ENCODE measurements at regions not wholly inside any gene's neighbourhood (a gene's known extent, or its start where the extent isn't known, plus 50 kb on each side); places are given as distances from the start of the nearest gene placed in this dataset.

DNA sequence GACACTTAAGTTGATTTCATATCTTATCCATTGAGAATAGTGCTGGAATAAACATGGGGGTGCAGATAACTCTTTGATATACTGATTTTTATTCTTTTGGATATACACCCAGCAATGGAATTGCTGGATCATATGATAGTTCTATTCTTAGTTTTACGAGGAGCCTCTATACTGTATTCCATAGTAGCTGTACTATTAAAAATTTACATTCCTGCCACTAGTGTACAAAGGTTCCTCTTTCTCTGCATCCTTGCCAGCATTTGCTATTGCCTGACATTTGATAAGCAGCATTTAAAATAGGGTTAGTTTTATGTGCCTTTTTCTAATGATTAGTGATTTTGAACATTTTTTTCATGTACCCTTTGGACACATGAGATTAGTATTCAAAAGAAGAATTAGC lies 554.2 kb downstream of the JRKL start:
- POLR2A ChIA-PET (ENCODE audit: unreplicated experiment), result no interaction called here
- Histone ChIP-seq H3K79me1 (ENCODE audit: low read depth in 1 of 2, low read length in 2 of 2) (no peaks in the 10 kb centered on the region), H4K91ac (ENCODE audit: insufficient read depth, low read depth, low read length) (no peak overlapping the region), H3K14ac (replicated peaks; ENCODE audit: low read depth, low read length) (no peak overlapping the region), H3K4me1 (ENCODE audit: control insufficient read depth, insufficient read depth, low read length) (no peaks in the 10 kb centered on the region), H2BK15ac (ENCODE audit: low read depth, low read length) (no peak overlapping the region), H2BK120ac (ENCODE audit: low read depth, low read length) (no peak overlapping the region), H2BK5ac (ENCODE audit: low read depth, low read length, poor library complexity, severe bottlenecking) (no peak overlapping the region), H3K4me3 (ENCODE audit: insufficient read depth, low read depth, low read length) (no peak overlapping the region), H3K23ac (ENCODE audit: low read depth, low read length) (no peak overlapping the region), H3K4ac (ENCODE audit: low read depth, low read length) (no peak overlapping the region), H3K27me3 (ENCODE audit: control insufficient read depth, insufficient read depth, low read length) (no peaks in the 10 kb centered on the region), H3K56ac (ENCODE audit: extremely low read depth, insufficient read depth, low read length) (no peak overlapping the region), H2BK20ac (ENCODE audit: low read depth, low read length) (no peak overlapping the region), H3K9me1 (ENCODE audit: insufficient read depth, low read length) (no peaks in the 10 kb centered on the region), H3K27ac (ENCODE audit: insufficient read depth, low read length) (no peak overlapping the region), H4K5ac (ENCODE audit: low read depth, low read length) (no peak overlapping the region), H3K9me3 (ENCODE audit: control insufficient read depth, insufficient read depth, low read length) (0 out of 2 replicates have a peak, but pooled peaks cover 4% of the 10 kb centered on the region), H3K18ac (ENCODE audit: low read depth, low read length) (no peak overlapping the region), H4K20me1 (ENCODE audit: insufficient read depth, low read length) (no peaks in the 10 kb centered on the region), H2AK5ac (ENCODE audit: low read depth, low read length) (no peak overlapping the region), H3K4me2 (ENCODE audit: low read depth, low read length) (no peak overlapping the region), H2AK9ac (replicated peaks; ENCODE audit: low read depth, low read length, poor library complexity) (no peak overlapping the region), H3K9ac (ENCODE audit: low read depth, low read length) (no peak overlapping the region), H4K8ac (ENCODE audit: low read depth in 2 of 2, low read length in 2 of 2) (no peak overlapping the region), H2AFZ (replicated peaks; ENCODE audit: low read length, poor library complexity) (no peak overlapping the region), H3K36me3 (ENCODE audit: control insufficient read depth, insufficient read depth, low read length) (no peaks in the 10 kb centered on the region)
- no peak for DNase-seq
- dilution Hi-C loops (cut with HindIII; ENCODE audit: low sequenced_read_pairs, unreplicated experiment), result no loop called here
- BruUV-seq (replicated peaks), result no TSS peak
- CTCF ChIA-PET, result no interaction called here
- TF ChIP-seq MXI1 (IDR thresholded peaks at IDR 0.05; ENCODE audit: borderline replicate concordance, low read depth, low read length), result no peak
- TF ChIP-seq CHD1 (IDR thresholded peaks at IDR 0.05; ENCODE audit: low read depth, low read length), result no peak
- no peak for TF ChIP-seq FOS (IDR thresholded peaks at IDR 0.05; ENCODE audit: low read depth, low read length)
- no peak for TF ChIP-seq RAD21 (IDR thresholded peaks at IDR 0.05; ENCODE audit: low read length)
- no peak for TF ChIP-seq BHLHE40 (IDR thresholded peaks at IDR 0.05; ENCODE audit: low read depth, low read length)
- in situ Hi-C loops (cut with MboI; ENCODE audit: low sequenced_read_pairs), result no loop called here
- intact Hi-C loops (cut with micrococcal nuclease), result no loop called here
- no peak for ATAC-seq (ENCODE audit: low read depth)
- no CpG with 5 or more reads among the region's 1 CpG for WGBS, 2 experiments (ENCODE audit: extremely low coverage in 2 of 2, insufficient read length in 1 of 2)

All from IMR-90 (cell line).